ENCODE measurements at regions not wholly inside any gene's neighbourhood (a gene's known extent, or its start where the extent isn't known, plus 50 kb on each side); places are given as distances from the start of the nearest gene placed in this dataset.

- no peak for DNase-seq (ENCODE audit: low read depth)
- TF ChIP-seq, protein P1, sequence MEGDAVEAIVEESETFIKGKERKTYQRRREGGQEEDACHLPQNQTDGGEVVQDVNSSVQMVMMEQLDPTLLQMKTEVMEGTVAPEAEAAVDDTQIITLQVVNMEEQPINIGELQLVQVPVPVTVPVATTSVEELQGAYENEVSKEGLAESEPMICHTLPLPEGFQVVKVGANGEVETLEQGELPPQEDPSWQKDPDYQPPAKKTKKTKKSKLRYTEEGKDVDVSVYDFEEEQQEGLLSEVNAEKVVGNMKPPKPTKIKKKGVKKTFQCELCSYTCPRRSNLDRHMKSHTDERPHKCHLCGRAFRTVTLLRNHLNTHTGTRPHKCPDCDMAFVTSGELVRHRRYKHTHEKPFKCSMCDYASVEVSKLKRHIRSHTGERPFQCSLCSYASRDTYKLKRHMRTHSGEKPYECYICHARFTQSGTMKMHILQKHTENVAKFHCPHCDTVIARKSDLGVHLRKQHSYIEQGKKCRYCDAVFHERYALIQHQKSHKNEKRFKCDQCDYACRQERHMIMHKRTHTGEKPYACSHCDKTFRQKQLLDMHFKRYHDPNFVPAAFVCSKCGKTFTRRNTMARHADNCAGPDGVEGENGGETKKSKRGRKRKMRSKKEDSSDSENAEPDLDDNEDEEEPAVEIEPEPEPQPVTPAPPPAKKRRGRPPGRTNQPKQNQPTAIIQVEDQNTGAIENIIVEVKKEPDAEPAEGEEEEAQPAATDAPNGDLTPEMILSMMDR (conservative IDR thresholded peaks at IDR 0.05; ENCODE audit: low read length), result no peak
- H3K4me3 ChIP-seq (ENCODE audit: low read length), result no peak overlapping the region
These were observed 187.0 kb upstream of the HDAC4 start for GRCh38 chr2:239587841-239588240.

- no peak overlapping the region for H3K4me3 ChIP-seq (ENCODE audit: low read length)
- TF ChIP-seq, protein P1 (conservative IDR thresholded peaks at IDR 0.05; ENCODE audit: low read length), result no peak
- DNase-seq (ENCODE audit: low read depth), result no peak
These were observed 186.5 kb upstream of the HDAC4 start for GRCh38 chr2:239587311-239587731.

DNA sequence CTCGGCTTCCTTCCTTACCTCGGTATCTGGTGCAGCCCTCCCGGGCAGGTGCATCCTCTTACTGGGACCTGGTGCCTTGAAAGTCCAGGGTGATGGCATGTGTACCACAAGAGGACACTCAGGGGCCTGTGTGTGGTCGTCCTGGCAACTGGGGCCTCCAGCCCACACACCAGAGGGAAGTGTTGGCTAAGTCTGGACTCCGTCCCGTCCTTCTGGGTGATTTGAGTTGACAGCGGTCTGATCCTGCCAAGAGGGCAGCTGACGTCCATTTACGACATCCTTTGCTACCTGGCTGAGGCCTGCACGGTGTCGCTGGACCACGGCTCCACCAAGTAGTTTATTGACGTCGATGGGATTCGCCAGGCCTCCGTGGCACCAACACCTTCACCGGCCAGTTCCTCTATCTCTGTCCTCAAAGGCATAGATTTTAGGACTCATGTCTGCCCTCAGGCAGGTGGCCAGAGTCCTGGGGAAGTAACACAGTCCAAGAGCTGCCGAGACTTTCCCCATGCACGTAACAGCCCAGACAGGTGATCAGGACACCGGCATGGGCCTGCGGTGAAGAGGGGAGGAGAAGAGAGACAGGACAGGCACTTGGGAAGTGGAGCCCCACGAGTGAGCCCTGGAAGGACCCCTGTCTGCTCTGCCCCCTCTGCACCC is 186.0 kb upstream of the HDAC4 start:
- TF ChIP-seq, protein P1 (conservative IDR thresholded peaks at IDR 0.05; ENCODE audit: low read length), result no peak
- DNase-seq (ENCODE audit: low read depth), result no peak
- no peak overlapping the region for H3K4me3 ChIP-seq (ENCODE audit: low read length)

GRCh38 chr2:239585422-239585821 is 184.6 kb upstream of the HDAC4 start:
- TF ChIP-seq, protein P1 (conservative IDR thresholded peaks at IDR 0.05; ENCODE audit: low read length), result no peak
- no peak overlapping the region for H3K4me3 ChIP-seq (ENCODE audit: low read length)
- no peak for DNase-seq (ENCODE audit: low read depth)

- DNase-seq (ENCODE audit: low read depth), result no peak
- TF ChIP-seq, protein P1 (conservative IDR thresholded peaks at IDR 0.05; ENCODE audit: low read length), result no peak
- H3K4me3 ChIP-seq (ENCODE audit: low read length), result no peak overlapping the region
These were observed 184.2 kb upstream of the HDAC4 start for GRCh38 chr2:239584986-239585385.

DNA sequence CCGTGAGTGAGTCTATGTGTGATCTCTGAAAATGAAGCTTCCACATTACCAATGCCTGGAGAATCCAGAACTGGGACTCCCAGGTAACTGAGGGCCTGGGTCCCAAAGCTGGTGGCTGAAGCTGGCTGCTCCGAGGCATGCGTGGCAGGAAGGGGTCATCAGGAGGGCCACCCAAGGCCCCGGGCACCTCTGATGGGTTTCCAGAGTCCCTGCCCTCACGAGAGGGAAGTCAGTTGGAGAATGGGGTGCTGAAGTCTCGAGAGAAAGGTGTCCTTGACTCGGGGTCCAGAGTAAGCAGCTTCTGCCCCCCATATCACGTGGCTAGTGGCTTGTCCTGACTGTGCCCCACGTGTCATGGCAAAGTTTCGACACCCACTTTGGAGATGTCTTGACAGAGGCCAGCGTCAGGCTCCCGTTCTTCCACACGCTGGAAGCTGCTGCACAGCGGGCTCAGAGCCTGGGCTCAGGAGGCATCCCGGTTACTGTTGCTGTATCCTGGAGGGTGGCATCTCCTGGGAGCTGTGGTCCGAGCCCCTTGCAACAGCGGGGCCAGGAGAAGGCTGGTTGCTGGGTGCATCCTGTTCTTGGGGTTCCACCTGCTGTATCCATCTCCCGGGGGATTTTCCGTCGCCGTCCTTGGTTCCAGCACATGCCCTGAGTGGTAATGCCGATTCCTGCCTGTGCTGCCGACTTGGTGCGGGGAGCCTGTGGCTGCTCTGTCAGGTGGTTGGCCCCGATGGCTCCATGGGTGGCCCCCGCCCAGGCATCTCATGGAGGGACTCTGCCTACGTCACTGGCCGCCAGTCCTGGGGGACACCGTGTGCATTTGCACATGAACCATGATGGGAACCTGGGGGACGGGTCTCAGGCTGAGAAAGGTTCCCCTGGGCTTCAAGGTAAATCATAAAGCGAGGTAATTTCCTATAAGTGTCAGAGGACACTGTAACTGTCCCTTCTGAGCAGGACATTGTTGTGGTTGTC is 183.3 kb upstream of the HDAC4 start:
- no peak overlapping the region for H3K4me3 ChIP-seq (ENCODE audit: low read length)
- TF ChIP-seq, protein P1 (conservative IDR thresholded peaks at IDR 0.05; ENCODE audit: low read length), result no peak
- no peak for DNase-seq (ENCODE audit: low read depth)
